ENCODE measurements at regions not wholly inside any gene's neighbourhood (a gene's known extent, or its start where the extent isn't known, plus 50 kb on each side); places are given as distances from the start of the nearest gene placed in this dataset.

DNA sequence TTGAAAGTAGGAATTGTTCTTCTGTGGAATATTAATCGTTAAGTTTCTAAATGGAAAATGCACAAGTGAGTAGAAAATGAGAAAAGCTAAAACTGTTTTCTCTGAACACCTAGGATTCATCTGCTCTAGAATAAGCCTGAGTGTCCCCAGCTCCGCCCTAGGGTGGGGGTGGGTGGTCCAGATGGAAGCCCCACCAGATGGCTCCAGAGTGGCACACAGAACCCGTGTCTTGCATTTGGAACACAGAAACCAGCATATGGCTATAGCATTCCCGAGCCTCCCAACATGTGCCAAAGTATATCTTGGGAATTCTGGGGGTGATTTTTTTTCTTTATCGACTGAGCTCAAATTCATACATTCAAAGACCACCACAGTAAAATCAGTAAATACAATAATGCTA, 517.7 kb upstream of the PSMD7 start:
- TF ChIP-seq FOXK2 (IDR thresholded peaks at IDR 0.05) (no peak), BHLHE40 (IDR thresholded peaks at IDR 0.05; ENCODE audit: borderline replicate concordance) (no peak), LEF1 (IDR thresholded peaks at IDR 0.05; ENCODE audit: borderline replicate concordance) (no peak), SP1 (IDR thresholded peaks at IDR 0.05) (no peak), ELF4 (IDR thresholded peaks at IDR 0.05) (no peak), CTBP1 (IDR thresholded peaks at IDR 0.05; ENCODE audit: borderline replicate concordance) (no peak)
- no peak for DNase-seq (ENCODE audit: extremely low spot score)
- ChIA-PET POLR2A (no interaction called here), CTCF (no interaction called here)

DNA sequence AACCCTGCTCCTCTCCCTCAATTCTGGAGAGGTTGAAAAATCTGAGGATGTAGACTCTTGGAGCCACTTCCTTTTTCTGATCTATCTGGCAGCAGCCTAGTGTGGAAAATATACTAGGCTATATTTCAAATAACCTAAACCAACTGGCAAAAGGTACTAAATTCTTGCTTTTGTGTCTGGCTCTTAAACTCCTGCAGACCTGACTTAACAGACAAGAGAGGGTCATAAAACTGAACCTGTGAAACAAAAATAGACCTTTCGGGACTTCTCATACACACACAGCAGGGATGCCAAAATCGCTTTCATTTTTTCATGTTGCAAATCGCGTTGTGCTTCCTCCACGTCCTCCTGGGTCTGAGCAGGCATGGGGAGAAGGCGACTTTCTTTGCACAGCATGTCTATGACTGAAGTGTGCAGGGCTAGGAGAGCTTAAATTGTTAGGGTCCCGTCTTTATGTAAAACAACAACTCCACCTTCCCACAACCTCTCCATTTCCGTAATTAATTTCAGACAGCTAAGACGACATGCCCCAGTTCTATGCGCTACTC, 520.7 kb upstream of the PSMD7 start:
- DNase-seq (ENCODE audit: extremely low spot score) = no peak

DNA sequence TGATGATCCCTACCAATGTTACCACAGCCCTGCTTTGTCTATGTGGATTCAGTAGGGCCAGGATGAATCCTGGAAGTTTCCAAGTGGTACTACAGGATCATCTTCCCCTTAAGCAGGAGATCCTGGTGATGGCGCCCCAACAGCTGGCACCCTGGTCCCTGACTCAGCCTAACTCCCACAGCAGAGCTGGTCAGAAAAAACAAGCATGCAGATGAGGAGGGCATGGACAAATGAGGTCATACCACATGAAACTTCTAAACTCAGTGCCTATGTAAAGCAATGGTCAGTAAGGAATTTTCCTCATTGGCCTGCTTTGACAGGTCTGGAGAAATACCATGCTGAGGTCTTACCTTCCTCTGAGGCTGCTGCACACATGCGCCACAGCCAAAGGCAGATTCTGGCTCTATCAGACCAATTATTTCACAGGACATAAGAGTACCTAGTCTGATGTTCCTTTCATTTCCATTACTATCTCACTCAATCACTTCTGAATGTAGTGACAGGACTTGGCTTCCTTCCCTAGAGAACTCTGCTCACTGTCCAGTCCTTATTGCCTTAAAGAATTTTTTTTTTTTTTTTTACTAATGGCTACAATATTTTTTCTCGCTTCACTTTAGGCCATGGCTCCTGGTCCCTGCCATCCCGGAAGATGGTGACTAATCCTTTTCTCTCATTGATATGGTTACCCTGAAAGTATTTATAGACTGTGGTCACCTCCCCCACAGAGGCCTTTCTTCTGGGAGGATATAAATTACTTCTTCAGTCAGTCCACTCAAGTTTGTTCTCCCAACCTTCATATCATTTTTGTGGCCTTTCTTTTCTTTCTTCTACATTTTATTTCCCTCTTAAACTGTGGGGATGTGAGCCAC, 525.2 kb upstream of the PSMD7 start:
- ChIA-PET POLR2A (no interaction called here), CTCF (no interaction called here)
- DNase-seq (ENCODE audit: extremely low spot score) = no peak
- TF ChIP-seq L3MBTL2 (conservative IDR thresholded peaks at IDR 0.05) = no peak
- no peak for TF ChIP-seq FOXM1 (IDR thresholded peaks at IDR 0.05; ENCODE audit: borderline replicate concordance)
- no peak for TF ChIP-seq ZNF384 (IDR thresholded peaks at IDR 0.05)
- no peak for TF ChIP-seq NFRKB (IDR thresholded peaks at IDR 0.05)
- no peak for TF ChIP-seq HDGF (IDR thresholded peaks at IDR 0.05; ENCODE audit: borderline replicate concordance)
- no peak for TF ChIP-seq ELF4 (IDR thresholded peaks at IDR 0.05)
- no peak for TF ChIP-seq ARNT (IDR thresholded peaks at IDR 0.05)
- TF ChIP-seq TARDBP (IDR thresholded peaks at IDR 0.05) = no peak
- TF ChIP-seq FOXA1 (IDR thresholded peaks at IDR 0.05) = no peak
- no peak for TF ChIP-seq CTBP1 (IDR thresholded peaks at IDR 0.05; ENCODE audit: borderline replicate concordance)
- no peak for TF ChIP-seq SP1 (IDR thresholded peaks at IDR 0.05)
- TF ChIP-seq LEF1 (IDR thresholded peaks at IDR 0.05; ENCODE audit: borderline replicate concordance) = no peak
- TF ChIP-seq, protein P1, sequence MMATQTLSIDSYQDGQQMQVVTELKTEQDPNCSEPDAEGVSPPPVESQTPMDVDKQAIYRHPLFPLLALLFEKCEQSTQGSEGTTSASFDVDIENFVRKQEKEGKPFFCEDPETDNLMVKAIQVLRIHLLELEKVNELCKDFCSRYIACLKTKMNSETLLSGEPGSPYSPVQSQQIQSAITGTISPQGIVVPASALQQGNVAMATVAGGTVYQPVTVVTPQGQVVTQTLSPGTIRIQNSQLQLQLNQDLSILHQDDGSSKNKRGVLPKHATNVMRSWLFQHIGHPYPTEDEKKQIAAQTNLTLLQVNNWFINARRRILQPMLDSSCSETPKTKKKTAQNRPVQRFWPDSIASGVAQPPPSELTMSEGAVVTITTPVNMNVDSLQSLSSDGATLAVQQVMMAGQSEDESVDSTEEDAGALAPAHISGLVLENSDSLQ (IDR thresholded peaks at IDR 0.05) = no peak
- no peak for TF ChIP-seq SUZ12 (IDR thresholded peaks at IDR 0.05)
- TF ChIP-seq FOXK2 (IDR thresholded peaks at IDR 0.05) = no peak

More for the DNA sequence above, 520.7 kb upstream of the PSMD7 start:
- ChIA-PET POLR2A (no interaction called here), CTCF (no interaction called here)
- TF ChIP-seq HDGF (IDR thresholded peaks at IDR 0.05; ENCODE audit: borderline replicate concordance) = no peak
- TF ChIP-seq FOXK2 (IDR thresholded peaks at IDR 0.05) = no peak
- no peak for TF ChIP-seq ZNF384 (IDR thresholded peaks at IDR 0.05)
- no peak for TF ChIP-seq NFRKB (IDR thresholded peaks at IDR 0.05)
- no peak for TF ChIP-seq FOXA1 (IDR thresholded peaks at IDR 0.05)
- no peak for TF ChIP-seq L3MBTL2 (conservative IDR thresholded peaks at IDR 0.05)
- no peak for TF ChIP-seq ELF4 (IDR thresholded peaks at IDR 0.05)
- no peak for TF ChIP-seq TARDBP (IDR thresholded peaks at IDR 0.05)
- no peak for TF ChIP-seq CTBP1 (IDR thresholded peaks at IDR 0.05; ENCODE audit: borderline replicate concordance)
- TF ChIP-seq SUZ12 (IDR thresholded peaks at IDR 0.05) = no peak
- no peak for TF ChIP-seq SP1 (IDR thresholded peaks at IDR 0.05)

DNA sequence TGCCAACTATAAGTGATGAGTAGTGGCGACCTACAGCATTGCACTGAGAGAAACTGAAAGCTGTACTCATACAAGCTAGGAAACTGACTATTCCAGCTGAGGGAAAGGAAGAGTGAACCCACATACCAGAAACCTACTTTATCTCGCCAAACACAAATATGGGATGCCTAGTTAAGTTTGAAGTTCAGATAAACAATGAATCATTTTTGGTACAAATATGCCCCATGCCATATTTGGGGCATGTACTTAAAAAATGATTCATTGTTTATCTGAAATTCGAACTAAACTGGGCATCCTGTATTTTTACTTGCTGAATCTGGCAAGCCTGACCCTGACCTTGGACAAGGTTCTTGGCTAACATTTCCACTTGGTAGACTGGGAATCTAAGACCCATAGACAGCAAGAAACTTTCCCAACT, 527.8 kb upstream of the PSMD7 start:
- DNase-seq (ENCODE audit: extremely low spot score) = no peak
- CTCF ChIA-PET = interaction anchor here (1.1 kb wide), 1 partner anchor 266 kb away, joined by 3 read pairs; no protein-coding TSS in a partner anchor
- POLR2A ChIA-PET = no interaction called here
- TF ChIP-seq FOXM1 (IDR thresholded peaks at IDR 0.05; ENCODE audit: borderline replicate concordance) (no peak), ARNT (IDR thresholded peaks at IDR 0.05) (no peak), CTBP1 (IDR thresholded peaks at IDR 0.05; ENCODE audit: borderline replicate concordance) (no peak), ELF4 (IDR thresholded peaks at IDR 0.05) (no peak), LEF1 (IDR thresholded peaks at IDR 0.05; ENCODE audit: borderline replicate concordance) (no peak), BHLHE40 (IDR thresholded peaks at IDR 0.05; ENCODE audit: borderline replicate concordance) (no peak), NFRKB (IDR thresholded peaks at IDR 0.05) (no peak), SP1 (IDR thresholded peaks at IDR 0.05) (no peak), FOXA1 (IDR thresholded peaks at IDR 0.05) (no peak), L3MBTL2 (conservative IDR thresholded peaks at IDR 0.05) (no peak), HDGF (IDR thresholded peaks at IDR 0.05; ENCODE audit: borderline replicate concordance) (no peak), FOXK2 (IDR thresholded peaks at IDR 0.05) (no peak), TARDBP (IDR thresholded peaks at IDR 0.05) (no peak), ZNF384 (IDR thresholded peaks at IDR 0.05) (no peak), SUZ12 (IDR thresholded peaks at IDR 0.05) (no peak)
- TF ChIP-seq, protein P1 (IDR thresholded peaks at IDR 0.05) = no peak

DNA sequence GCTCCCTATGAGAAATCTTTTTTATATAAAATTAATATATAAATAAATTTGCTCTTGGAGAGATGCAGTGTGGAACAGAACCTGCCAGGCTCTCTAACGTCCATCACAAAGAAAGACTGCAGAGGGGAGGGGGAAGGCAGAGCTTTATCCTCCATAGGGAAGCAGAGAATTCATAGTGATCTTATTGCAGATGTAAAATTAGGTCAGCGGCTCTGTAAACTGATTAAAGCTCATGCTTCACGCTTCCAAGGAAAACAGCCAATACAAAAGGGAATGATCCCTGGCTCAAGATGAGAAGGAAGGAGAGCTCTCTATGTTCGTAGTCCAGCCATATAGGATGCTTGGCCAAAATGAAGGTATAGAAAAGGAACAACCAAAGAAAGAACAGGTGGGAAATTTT, 532.3 kb upstream of the PSMD7 start:
- CTCF ChIA-PET = no interaction called here
- POLR2A ChIA-PET = no interaction called here
- no peak for DNase-seq (ENCODE audit: extremely low spot score)
- TF ChIP-seq NFRKB (IDR thresholded peaks at IDR 0.05) = no peak
- TF ChIP-seq LEF1 (IDR thresholded peaks at IDR 0.05; ENCODE audit: borderline replicate concordance) = no peak
- TF ChIP-seq, protein P1 (IDR thresholded peaks at IDR 0.05) = no peak
- TF ChIP-seq FOXK2 (IDR thresholded peaks at IDR 0.05) = no peak
- no peak for TF ChIP-seq HDGF (IDR thresholded peaks at IDR 0.05; ENCODE audit: borderline replicate concordance)
- no peak for TF ChIP-seq ARNT (IDR thresholded peaks at IDR 0.05)
- no peak for TF ChIP-seq ELF4 (IDR thresholded peaks at IDR 0.05)
- TF ChIP-seq TARDBP (IDR thresholded peaks at IDR 0.05) = no peak
- TF ChIP-seq CTBP1 (IDR thresholded peaks at IDR 0.05; ENCODE audit: borderline replicate concordance) = no peak
- no peak for TF ChIP-seq BHLHE40 (IDR thresholded peaks at IDR 0.05; ENCODE audit: borderline replicate concordance)
- no peak for TF ChIP-seq ZNF384 (IDR thresholded peaks at IDR 0.05)
- TF ChIP-seq SP1 (IDR thresholded peaks at IDR 0.05) = no peak
- no peak for TF ChIP-seq SUZ12 (IDR thresholded peaks at IDR 0.05)
- TF ChIP-seq FOXM1 (IDR thresholded peaks at IDR 0.05; ENCODE audit: borderline replicate concordance) = no peak
- TF ChIP-seq FOXA1 (IDR thresholded peaks at IDR 0.05) = no peak
- TF ChIP-seq L3MBTL2 (conservative IDR thresholded peaks at IDR 0.05) = no peak

Data from HEK293T (cell line).